HCT116 (cell line): ENCODE measurements at regions not wholly inside any gene's neighbourhood (a gene's known extent, or its start where the extent isn't known, plus 50 kb on each side); places are given as distances from the start of the nearest gene placed in this dataset.

Experiments used
- ATAC-seq: fragments of 200-7000 bp; cut with Tn5 transposase; 2 replicates; pipeline ENCODE4 v1.9.1; 2020; ENCODE audit warnings: mild to moderate bottlenecking, moderate library complexity
- BruUV-seq: library from RNA; stranded (reverse); fragments of 400-500 nt; replicated peaks from 2 replicates; lab custom pipeline; 2021; lab: Mats Ljungman, UMichigan
- CTCF ChIA-PET: fragments of 300-600 bp; sonication (Branson Sonifier 250); formaldehyde crosslinking; loops from one replicate; lab custom pipeline; 2021; ENCODE audit warnings: antibody characterized with exemption; lab: Charles Lee
- POLR2A ChIA-PET: fragments of 300-600, 350-600 bp; sonication (Branson Sonifier 250); formaldehyde crosslinking; loops from one replicate; lab custom pipeline; 2021; ENCODE audit warnings: antibody characterized with exemption; lab: Charles Lee
- RAD21 ChIA-PET, 2 experiments: fragments of 300-600 bp; sonication (Branson Sonifier 250); formaldehyde crosslinking; loops; one replicate each; lab custom pipeline; 2023; ENCODE audit warnings: low total read pairs in 2 of 2; ENCODE audit not compliant: uncharacterized antibody in 2 of 2, unreplicated experiment in 2 of 2, low non-redundant PET in 1 of 2; lab: Charles Lee
- DNase-seq: peaks from one replicate; pipeline ENCODE4 v3.0.0-alpha.2; 2010; ENCODE audit warnings: low read depth, low spot score
- H2AFZ ChIP-seq: fragments of 200-600 bp; shearing (Covaris generic), sonication (generic); 2 replicates; pipeline ENCODE4 v1.6.1; 2017; ENCODE audit warnings: low read depth, mixed run types, mixed read lengths, antibody characterized with exemption, low read length; ENCODE audit not compliant: poor library complexity, severe bottlenecking
- H3K27ac ChIP-seq: 2 replicates; pipeline ENCODE4 v1.5.1; 2012; ENCODE audit warnings: low read depth, low read length
- H3K27me3 ChIP-seq: fragments of 200-600 bp; sonication (generic); 2 replicates; pipeline ENCODE4 v1.6.1; 2016; ENCODE audit warnings: mixed run types, low read length, mixed read lengths; ENCODE audit not compliant: insufficient read depth
- H3K36me3 ChIP-seq, 2 experiments: fragments of 200-500 bp in 1 of 2; fragments of 200-600 bp in 1 of 2; sonication (Bioruptor generic) in 1 of 2; sonication (generic) in 1 of 2; 2 replicates each; pipeline versions ENCODE4 v1.5.1 to v1.6.1; 2014 to 2016; ENCODE audit warnings: low read length in 2 of 2, inconsistent platforms in 1 of 2, mixed read lengths in 1 of 2, mixed run types in 1 of 2; ENCODE audit not compliant: insufficient read depth in 2 of 2, control insufficient read depth in 1 of 2
- H3K4me1 ChIP-seq, 2 experiments: fragments of 200-600 bp in 1 of 2; sonication (generic) in 1 of 2; 2 replicates each; pipeline versions ENCODE4 v1.5.1 to v1.6.1; 2012 to 2017; ENCODE audit warnings: low read length in 2 of 2, inconsistent platforms in 1 of 2, mild to moderate bottlenecking in 1 of 2, mixed read lengths in 1 of 2, mixed run types in 1 of 2, moderate library complexity in 1 of 2; ENCODE audit not compliant: insufficient read depth in 2 of 2, control insufficient read depth in 1 of 2
- H3K4me2 ChIP-seq: fragments of 200-600 bp; sonication (generic); 2 replicates; pipeline ENCODE4 v1.6.1; 2017; ENCODE audit warnings: mixed run types, low read length, mixed read lengths
- H3K4me3 ChIP-seq, 2 experiments: fragments of 200-600 bp in 1 of 2; sonication (generic) in 1 of 2; replicated peaks in 1 of 2; 2 replicates each; pipeline ENCODE4 v1.5.1; 2011 to 2016; ENCODE audit warnings: low read length in 2 of 2, control low read depth in 1 of 2, low read depth in 1 of 2, mild to moderate bottlenecking in 1 of 2, mixed read lengths in 1 of 2, mixed run types in 1 of 2
- H3K79me2 ChIP-seq: fragments of 200-600 bp; sonication (generic); 2 replicates; pipeline ENCODE4 v1.6.1; 2017; ENCODE audit warnings: mild to moderate bottlenecking, mixed run types, low read length, moderate library complexity, mixed read lengths; ENCODE audit not compliant: insufficient read depth
- H3K9ac ChIP-seq: fragments of 200-600 bp; sonication (generic); 2 replicates; pipeline ENCODE4 v1.6.1; 2016; ENCODE audit warnings: low read length, mixed read lengths
- H3K9me2 ChIP-seq: fragments of 200-600 bp; sonication (generic), shearing (Covaris generic); 2 replicates; pipeline ENCODE4 v1.6.1; 2017; ENCODE audit warnings: mixed run types, mild to moderate bottlenecking, moderate library complexity; ENCODE audit not compliant: insufficient read depth
- H3K9me3 ChIP-seq, 2 experiments: fragments of 200-500 bp in 1 of 2; fragments of 200-600 bp in 1 of 2; sonication (Bioruptor generic) in 1 of 2; sonication (generic) in 1 of 2; 2 replicates each; pipeline ENCODE4 v1.6.1; 2014 to 2017; ENCODE audit warnings: low read length in 2 of 2, mixed read lengths in 2 of 2, inconsistent platforms in 1 of 2, low read depth in 1 of 2, mild to moderate bottlenecking in 1 of 2, mixed run types in 1 of 2, moderate library complexity in 1 of 2; ENCODE audit not compliant: control insufficient read depth in 1 of 2, insufficient read depth in 1 of 2
- H4K20me1 ChIP-seq: fragments of 200-600 bp; sonication (generic), shearing (Covaris generic); 2 replicates; pipeline ENCODE4 v1.6.1; 2017; ENCODE audit warnings: mixed run types, mild to moderate bottlenecking, moderate library complexity; ENCODE audit not compliant: insufficient read depth
- ATF3 ChIP-seq: IDR thresholded peaks from 2 replicates; pipeline ENCODE4 v1.6.1; 2012
- CBX3 ChIP-seq: IDR thresholded peaks from 2 replicates; pipeline ENCODE4 v1.6.1; 2012; ENCODE audit warnings: low read depth
- CEBPB ChIP-seq: IDR thresholded peaks from 2 replicates; pipeline ENCODE4 v1.6.1; 2012; ENCODE audit warnings: low read depth
- ELF1 ChIP-seq: IDR thresholded peaks from 2 replicates; pipeline ENCODE4 v1.6.1; 2012; ENCODE audit warnings: low read depth, borderline replicate concordance
- EZH2 ChIP-seq: fragments of 200-600 bp; sonication (generic); IDR thresholded peaks from 2 replicates; pipeline ENCODE4 v1.6.1; 2017; ENCODE audit warnings: antibody characterized with exemption, mixed run types
- EZH2phosphoT487 ChIP-seq: fragments of 200-600 bp; IDR thresholded peaks from 2 replicates; pipeline ENCODE4 v1.6.1; 2018; ENCODE audit warnings: antibody characterized with exemption, borderline replicate concordance
- FOSL1 ChIP-seq: IDR thresholded peaks from 2 replicates; pipeline ENCODE4 v1.6.1; 2012; ENCODE audit warnings: low read depth
- RAD21 ChIP-seq: IDR thresholded peaks from 2 replicates; pipeline ENCODE4 v1.6.1; 2012; ENCODE audit warnings: low read depth, mild to moderate bottlenecking
- REST ChIP-seq: IDR thresholded peaks from 2 replicates; pipeline ENCODE4 v1.6.1; 2012; ENCODE audit warnings: low read depth
- SIN3A ChIP-seq: IDR thresholded peaks from 2 replicates; pipeline ENCODE4 v1.6.1; 2012; ENCODE audit warnings: low read depth
- SP1 ChIP-seq: IDR thresholded peaks from 2 replicates; pipeline ENCODE4 v1.6.1; 2012; ENCODE audit warnings: low read depth
- ZFX ChIP-seq: fragments of 450-650 bp; IDR thresholded peaks from 2 replicates; pipeline ENCODE4 v1.6.1; 2017
- ZNF274 ChIP-seq: fragments of 200-500 bp; sonication (Bioruptor generic); IDR thresholded peaks from 2 replicates; pipeline ENCODE4 v1.6.1; 2014; ENCODE audit warnings: mild to moderate bottlenecking, low read depth, low read length, inconsistent platforms
- intact Hi-C: fragments of 100-400 bp; cut with micrococcal nuclease; formaldehyde crosslinking; loops from 2 replicates; pipeline ENCODE4 v1.10.0; 2022
- TF ChIP-seq, protein P1 (sequence below), 3 experiments: fragments of 200-600 bp in 1 of 3; sonication (generic) in 1 of 3; IDR thresholded peaks in 2 of 3; conservative IDR thresholded peaks in 1 of 3; 2 replicates each; pipeline ENCODE4 v1.5.1; 2012 to 2017; ENCODE audit warnings: low read depth in 2 of 3, low read length in 2 of 3, antibody characterized with exemption in 1 of 3, borderline replicate concordance in 1 of 3, control low read depth in 1 of 3, mild to moderate bottlenecking in 1 of 3, mixed read lengths in 1 of 3, mixed run types in 1 of 3, moderate library complexity in 1 of 3; ENCODE audit not compliant: insufficient read depth in 1 of 3

- H3K9ac ChIP-seq: no peak overlapping the region
- POLR2A ChIA-PET: no interaction called here
- H3K79me2 ChIP-seq: no peaks in the 10 kb centered on the region
- H3K4me2 ChIP-seq: no peak overlapping the region
- no peaks in the 10 kb centered on the region for H3K4me1 ChIP-seq
- intact Hi-C loops: no loop called here
- H4K20me1 ChIP-seq: no peaks in the 10 kb centered on the region
- no TSS peak for BruUV-seq
- no peak for ATAC-seq
- H3K9me2 ChIP-seq: no peaks in the 10 kb centered on the region
- TF ChIP-seq FOSL1 (no peak), CEBPB (no peak), SP1 (no peak), EZH2 (no peak), CBX3 (no peak)
- TF ChIP-seq, protein P1, sequence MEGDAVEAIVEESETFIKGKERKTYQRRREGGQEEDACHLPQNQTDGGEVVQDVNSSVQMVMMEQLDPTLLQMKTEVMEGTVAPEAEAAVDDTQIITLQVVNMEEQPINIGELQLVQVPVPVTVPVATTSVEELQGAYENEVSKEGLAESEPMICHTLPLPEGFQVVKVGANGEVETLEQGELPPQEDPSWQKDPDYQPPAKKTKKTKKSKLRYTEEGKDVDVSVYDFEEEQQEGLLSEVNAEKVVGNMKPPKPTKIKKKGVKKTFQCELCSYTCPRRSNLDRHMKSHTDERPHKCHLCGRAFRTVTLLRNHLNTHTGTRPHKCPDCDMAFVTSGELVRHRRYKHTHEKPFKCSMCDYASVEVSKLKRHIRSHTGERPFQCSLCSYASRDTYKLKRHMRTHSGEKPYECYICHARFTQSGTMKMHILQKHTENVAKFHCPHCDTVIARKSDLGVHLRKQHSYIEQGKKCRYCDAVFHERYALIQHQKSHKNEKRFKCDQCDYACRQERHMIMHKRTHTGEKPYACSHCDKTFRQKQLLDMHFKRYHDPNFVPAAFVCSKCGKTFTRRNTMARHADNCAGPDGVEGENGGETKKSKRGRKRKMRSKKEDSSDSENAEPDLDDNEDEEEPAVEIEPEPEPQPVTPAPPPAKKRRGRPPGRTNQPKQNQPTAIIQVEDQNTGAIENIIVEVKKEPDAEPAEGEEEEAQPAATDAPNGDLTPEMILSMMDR (IDR thresholded peaks at IDR 0.05 in 2 of 3, conservative IDR thresholded peaks at IDR 0.05 in 1 of 3; ENCODE audit: borderline replicate concordance in 1 of 3, insufficient read depth in 1 of 3, low read depth in 2 of 3, low read length in 2 of 3): no peak
- TF ChIP-seq, all 23 proteins: peak for 0
- Histone ChIP-seq H3K4me3 (no peak overlapping the region), H3K9me3 (no peaks in the 10 kb centered on the region), H3K36me3 (no peaks in the 10 kb centered on the region), H2AFZ (no peak overlapping the region), H3K27me3 (no peaks in the 10 kb centered on the region), H3K27ac (no peak overlapping the region)
- DNase-seq: no peak
- ChIA-PET RAD21 (no interaction called here), CTCF (no interaction called here)
Observed at GRCh38 chr1:220323717-220324116, 51.5 kb upstream of the RAB3GAP2 start.

- Histone ChIP-seq H2AFZ (no peak overlapping the region), H3K9me3 (no peaks in the 10 kb centered on the region), H3K27ac (no peak overlapping the region), H3K4me2 (no peak overlapping the region), H3K36me3 (no peaks in the 10 kb centered on the region), H3K9me2 (no peaks in the 10 kb centered on the region), H3K9ac (no peak overlapping the region), H4K20me1 (no peaks in the 10 kb centered on the region), H3K27me3 (no peaks in the 10 kb centered on the region), H3K4me3 (no peak overlapping the region), H3K4me1 (no peaks in the 10 kb centered on the region), H3K79me2 (no peaks in the 10 kb centered on the region)
- ChIA-PET CTCF (no interaction called here), RAD21 (no interaction called here), POLR2A (no interaction called here)
- BruUV-seq: no TSS peak
- DNase-seq (no peak), ATAC-seq (no peak)
- intact Hi-C loops: no loop called here
- TF ChIP-seq EZH2phosphoT487: no peak
- TF ChIP-seq FOSL1: no peak
- TF ChIP-seq RAD21: no peak
- TF ChIP-seq REST: no peak
- no peak for TF ChIP-seq SIN3A
- no peak for TF ChIP-seq ATF3
- TF ChIP-seq ELF1: no peak
- TF ChIP-seq ZFX: no peak
- no peak for TF ChIP-seq ZNF274
Observed at GRCh38 chr1:220322570-220322969, 50.3 kb upstream of the RAB3GAP2 start.
